HepG2 (cell line): ENCODE measurements at regions not wholly inside any gene's neighbourhood (a gene's known extent, or its start where the extent isn't known, plus 50 kb on each side); places are given as distances from the start of the nearest gene placed in this dataset.

Experiments
- ATAC-seq: fragments of 200-7000 bp; cut with Tn5 transposase; 3 replicates; pipeline ENCODE4 v1.9.1; 2020; ENCODE audit warnings: mild to moderate bottlenecking, moderate library complexity
- BruUV-seq: library from RNA; stranded (reverse); fragments of 400-500 nt; replicated peaks from 2 replicates; lab custom pipeline; 2021; lab: Mats Ljungman, UMichigan
- CTCF ChIA-PET: fragments of 300-600 bp; formaldehyde crosslinking; extraction: SDS; loops from one replicate; lab custom pipeline; 2021; ENCODE audit warnings: low total read pairs, inconsistent platforms, low intra/inter-chr PET ratio; lab: Yijun Ruan, JAX
- POLR2A ChIA-PET: fragments of 350-600 bp; sonication (Branson Sonifier 250); formaldehyde crosslinking; loops from one replicate; lab custom pipeline; 2020; ENCODE audit warnings: antibody characterized with exemption, inconsistent platforms; lab: Yijun Ruan, JAX
- DNase-seq: peaks from one replicate; pipeline ENCODE4 v3.0.0-alpha.2; 2015; ENCODE audit warnings: low spot score
- FAIRE-seq: peaks from 3 replicates; lab custom pipeline; 2011; peaks lifted over from hg19 to GRCh38; lab: Jason Lieb, UNC
- H2AFZ ChIP-seq: one replicate; pipeline ENCODE4 v1.6.1; 2011; ENCODE audit warnings: low read length, inconsistent platforms
- H3K27ac ChIP-seq: fragments of 300-600 bp; 3 replicates; pipeline ENCODE4 v1.8.0; 2011; ENCODE audit warnings: mixed run types, mild to moderate bottlenecking, mixed read lengths, low read length, inconsistent platforms; ENCODE audit not compliant: insufficient read depth; ENCODE audit errors: extremely low read length
- H3K27me3 ChIP-seq, 2 experiments: fragments of 200-600 bp in 1 of 2; 2 replicates in 1 of 2; 3 replicates in 1 of 2; pipeline versions ENCODE4 v1.6.0 to v1.8.0; 2011; ENCODE audit warnings: low read length in 2 of 2, mild to moderate bottlenecking in 2 of 2, moderate library complexity in 2 of 2, inconsistent platforms in 1 of 2; ENCODE audit not compliant: insufficient read depth in 2 of 2, control insufficient read depth in 1 of 2
- H3K36me3 ChIP-seq, 2 experiments: fragments of 200-600 bp in 1 of 2; replicated peaks in 1 of 2; 2 replicates in 1 of 2; 3 replicates in 1 of 2; pipeline versions ENCODE4 v1.5.1 to v1.8.0; 2011; ENCODE audit warnings: low read length in 2 of 2, inconsistent platforms in 1 of 2; ENCODE audit not compliant: insufficient read depth in 2 of 2, control insufficient read depth in 1 of 2
- H3K4me1 ChIP-seq: 2 replicates; pipeline ENCODE4 v1.5.1; 2012; ENCODE audit warnings: low read length, inconsistent platforms; ENCODE audit not compliant: insufficient read depth
- H3K4me2 ChIP-seq: 2 replicates; pipeline ENCODE4 v1.6.0; 2011; ENCODE audit warnings: low read depth, low read length, inconsistent platforms
- H3K4me3 ChIP-seq, 3 experiments: fragments of 200-600 bp in 1 of 3; sonication (generic), shearing (Covaris generic) in 1 of 3; replicated peaks in 1 of 3; 2 replicates each; pipeline ENCODE4 v1.5.1; 2011 to 2016; ENCODE audit warnings: low read length in 3 of 3, inconsistent platforms in 2 of 3, low read depth in 2 of 3, mild to moderate bottlenecking in 2 of 3, control low read depth in 1 of 3, mixed read lengths in 1 of 3; ENCODE audit not compliant: insufficient read depth in 1 of 3
- H3K79me2 ChIP-seq: one replicate; pipeline ENCODE4 v1.6.1; 2011; ENCODE audit warnings: low read length, inconsistent platforms; ENCODE audit not compliant: insufficient read depth
- H3K9ac ChIP-seq: 2 replicates; pipeline ENCODE4 v1.6.0; 2011; ENCODE audit warnings: mild to moderate bottlenecking, low read depth, low read length, inconsistent platforms; ENCODE audit not compliant: insufficient read depth
- H3K9me3 ChIP-seq: 2 replicates; pipeline ENCODE4 v1.5.1; 2012; ENCODE audit warnings: mild to moderate bottlenecking, low read length
- H4K20me1 ChIP-seq: 2 replicates; pipeline ENCODE4 v1.6.0; 2011; ENCODE audit warnings: inconsistent platforms, mild to moderate bottlenecking, low read length, moderate library complexity; ENCODE audit not compliant: insufficient read depth
- ARNT2 ChIP-seq: sonication (generic); formaldehyde crosslinking; IDR thresholded peaks from 2 replicates; pipeline ENCODE4 v1.8.0; 2022; ENCODE audit warnings: mild to moderate bottlenecking, low read depth, missing genetic modification reagents, moderate library complexity
- HNRNPH1 ChIP-seq: fragments of 200-400 bp; formaldehyde crosslinking; optimal IDR thresholded peaks from 2 replicates; pipeline ENCODE3; 2017; ENCODE audit warnings: mild to moderate bottlenecking, low read depth, low read length
- PHF21A ChIP-seq: sonication (generic); formaldehyde crosslinking; IDR thresholded peaks from 2 replicates; pipeline ENCODE4 v1.5.0; 2020; ENCODE audit warnings: mild to moderate bottlenecking, missing genetic modification reagents
- RBAK ChIP-seq: sonication (generic); formaldehyde crosslinking; IDR thresholded peaks from 2 replicates; pipeline ENCODE4 v1.5.1; 2020; ENCODE audit warnings: mild to moderate bottlenecking, missing genetic modification reagents
- REXO4 ChIP-seq: sonication (generic); formaldehyde crosslinking; IDR thresholded peaks from 2 replicates; pipeline ENCODE4 v1.8.0; 2022; ENCODE audit warnings: missing genetic modification reagents, mild to moderate bottlenecking, borderline replicate concordance
- SRSF1 ChIP-seq: fragments of 200-400 bp; formaldehyde crosslinking; optimal IDR thresholded peaks from 2 replicates; pipeline ENCODE3; 2017; ENCODE audit warnings: mild to moderate bottlenecking, low read depth, low read length, moderate library complexity
- ZFP62 ChIP-seq: sonication (generic); formaldehyde crosslinking; IDR thresholded peaks from 2 replicates; pipeline ENCODE4 v1.4.0; 2020; ENCODE audit warnings: missing genetic modification reagents
- ZNF414 ChIP-seq: sonication (generic); formaldehyde crosslinking; IDR thresholded peaks from 2 replicates; pipeline ENCODE4 v1.5.0; 2020; ENCODE audit warnings: missing genetic modification reagents
- ZNF513 ChIP-seq: sonication (generic); formaldehyde crosslinking; conservative IDR thresholded peaks from 2 replicates; pipeline ENCODE4 v1.5.0; 2020; ENCODE audit warnings: missing genetic modification reagents
- WGBS: methylation state at CpG from one replicate; pipeline ENCODE4 v1.1.6; 2017; ENCODE audit warnings: low lambda C conversion rate; 5-methylcytosine and 5-hydroxymethylcytosine counted together
- in situ Hi-C: cut with HindIII; loops from 2 replicates; pipeline ENCODE4 v1.10.0; 2017; ENCODE audit warnings: low pct_unique_long_range_greater_than_20kb; ENCODE audit not compliant: extremely low pct_ligation_motif_present
- intact Hi-C: fragments of 100-400 bp; cut with micrococcal nuclease; formaldehyde crosslinking; loops from one replicate; pipeline ENCODE4 v1.10.0; 2022; ENCODE audit not compliant: unreplicated experiment

GRCh38 chr2:18077704-18078103 is 199.2 kb downstream of the KCNS3 start (continued):
- TF ChIP-seq ZNF414 (CRISPR knock-in tag) = no peak
- no peak for TF ChIP-seq SRSF1
- TF ChIP-seq RBAK (CRISPR knock-in tag) = no peak
- TF ChIP-seq ARNT2 = no peak

GRCh38 chr2:18077231-18077630 is 198.8 kb downstream of the KCNS3 start:
- H3K36me3 ChIP-seq = no peaks in the 10 kb centered on the region
- no peak overlapping the region for H3K27ac ChIP-seq
- no peak for TF ChIP-seq ZNF513 (CRISPR knock-in tag)
- no peak for TF ChIP-seq PHF21A (CRISPR knock-in tag)
- no peak for TF ChIP-seq REXO4
- no peak for TF ChIP-seq ZFP62 (CRISPR knock-in tag)
- no peak for TF ChIP-seq HNRNPH1
- TF ChIP-seq, all 625 proteins: peak for 0
- Histone ChIP-seq H4K20me1 (no peaks in the 10 kb centered on the region), H3K9ac (no peak overlapping the region), H2AFZ (no peak overlapping the region), H3K9me3 (no peaks in the 10 kb centered on the region), H3K4me1 (no peaks in the 10 kb centered on the region), H3K27me3 (peaks cover 0 to 3% of the 10 kb centered on the region in 2 experiments; a peak in 1 of 5 replicates), H3K4me3 (no peak overlapping the region), H3K79me2 (no peaks in the 10 kb centered on the region), H3K4me2 (no peak overlapping the region)
- intact Hi-C loops = no loop called here
- BruUV-seq = no TSS peak
- no peak for FAIRE-seq
- ChIA-PET POLR2A (no interaction called here), CTCF (no interaction called here)
- 0% methylated on average over 1 of the region's 1 CpG for WGBS
- in situ Hi-C loops = no loop called here
- ATAC-seq = no peak
- no peak for DNase-seq
